Fibroblast of the conjunctiva (primary cell): ENCODE measurements at regions not wholly inside any gene's neighbourhood (a gene's known extent, or its start where the extent isn't known, plus 50 kb on each side); places are given as distances from the start of the nearest gene placed in this dataset.
"Not testable (repeated sequence)": the region's sequence is repeated elsewhere in the genome, so short reads cannot be mapped to it uniquely, and the experiment has no call there.

Experiments
- DNase-seq: peaks from one replicate; pipeline ENCODE4 v3.0.0-alpha.2; 2010; ENCODE audit warnings: low read depth

DNA sequence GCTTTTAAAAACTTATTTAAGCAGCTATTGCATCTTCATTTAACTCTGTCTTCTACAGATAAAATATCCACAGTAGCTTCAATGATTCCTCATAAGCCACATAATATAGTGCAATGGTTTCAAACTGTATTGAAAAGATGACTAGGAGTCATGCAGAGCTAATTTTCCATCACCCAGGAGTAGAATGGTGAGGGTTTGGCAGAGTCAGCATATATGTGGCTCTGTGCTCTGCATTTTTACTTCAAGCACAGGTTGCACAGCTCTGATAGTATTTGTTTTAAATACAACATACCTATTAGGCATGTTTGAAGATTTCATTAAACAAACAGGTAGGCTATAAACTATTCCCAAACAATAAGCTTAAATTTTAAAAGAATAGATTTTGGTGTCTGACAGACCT is 731.9 kb upstream of the VRK2 start:
- DNase-seq, result no peak

DNA sequence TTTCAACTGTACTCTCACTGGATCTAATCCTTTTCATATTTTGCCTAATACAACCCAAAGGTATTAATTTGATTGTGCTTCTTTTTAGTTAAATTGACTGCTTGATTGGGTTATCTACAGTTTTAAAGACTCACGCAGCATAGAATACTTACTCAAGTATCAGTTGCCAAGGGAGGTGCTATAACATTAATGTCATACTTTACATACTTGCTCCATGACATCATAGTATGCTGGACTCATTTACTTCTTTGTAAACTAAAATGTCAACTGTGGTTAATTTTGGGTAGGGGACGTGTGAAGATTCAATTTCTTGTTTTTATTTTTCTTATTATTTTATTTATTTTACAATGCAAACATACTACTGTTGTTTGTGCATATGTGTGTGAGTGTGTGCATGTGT is 716.2 kb upstream of the VRK2 start:
- DNase-seq, result no peak

DNA sequence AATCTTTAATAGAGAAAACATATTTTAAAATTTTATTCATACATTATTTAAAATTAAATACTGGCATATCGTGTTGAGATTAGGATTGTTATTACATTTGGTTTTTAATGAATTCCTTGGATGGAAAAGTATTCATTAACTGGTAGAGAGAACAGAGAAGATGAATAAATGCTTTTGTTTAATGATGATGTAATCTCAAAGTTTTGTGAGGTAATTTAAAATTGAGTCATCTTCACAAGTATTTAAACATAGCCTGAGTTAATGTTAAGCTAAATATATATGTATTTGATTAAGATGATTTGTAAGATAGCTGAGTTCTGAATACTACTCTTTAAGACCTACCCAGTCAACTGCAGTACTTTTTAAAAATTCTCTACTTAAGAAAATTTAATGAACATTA is 713.4 kb upstream of the VRK2 start:
- DNase-seq, result no peak

DNA sequence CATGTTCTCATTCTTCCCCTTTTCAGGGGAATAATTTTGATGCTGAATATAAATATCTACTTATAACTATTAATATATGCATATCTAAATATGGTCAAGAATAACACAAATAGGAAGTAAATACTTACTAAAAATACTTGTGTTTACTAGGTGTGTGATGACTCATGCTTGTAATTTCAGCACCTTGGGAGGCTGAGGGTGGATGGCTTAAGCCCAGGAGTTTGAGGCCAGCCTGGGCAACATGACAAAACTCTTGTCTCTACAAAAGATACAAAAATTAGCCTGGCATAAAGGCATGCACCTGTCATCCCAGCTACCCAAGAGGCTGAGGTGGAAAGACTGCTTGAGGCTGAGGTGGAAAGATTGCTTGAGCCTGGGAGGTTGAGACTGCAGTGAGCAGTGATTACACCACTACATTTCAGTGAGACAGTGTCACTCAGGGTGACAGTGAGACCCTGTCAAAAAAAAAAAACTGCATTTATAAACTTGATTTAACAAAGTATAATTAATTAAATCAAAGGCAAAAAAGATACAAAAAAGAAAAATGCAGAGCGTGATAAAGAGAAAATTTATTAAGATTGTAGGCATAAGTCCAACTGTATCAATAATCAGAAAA is 703.1 kb upstream of the VRK2 start:
- DNase-seq, result no peak

DNA sequence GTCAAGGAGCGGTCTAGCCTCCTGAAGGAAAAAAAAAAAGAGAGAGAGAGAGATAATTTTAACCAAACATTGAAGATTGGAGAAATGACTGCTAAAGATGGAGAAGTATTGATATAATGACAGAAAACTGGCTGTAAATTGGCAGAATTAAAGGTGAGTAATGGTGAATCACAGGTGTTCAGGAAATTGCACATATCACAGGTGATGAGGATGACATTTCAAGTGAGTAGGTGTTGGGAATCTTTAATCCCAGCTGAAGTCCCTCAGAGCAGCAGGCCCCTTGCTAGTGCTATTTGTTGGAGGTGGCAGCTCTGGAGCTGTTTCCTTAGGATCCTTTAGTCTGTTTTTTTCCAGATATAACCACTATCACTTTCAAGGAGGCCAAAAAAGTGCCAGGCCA is 678.4 kb upstream of the VRK2 start:
- DNase-seq, result no peak

DNA sequence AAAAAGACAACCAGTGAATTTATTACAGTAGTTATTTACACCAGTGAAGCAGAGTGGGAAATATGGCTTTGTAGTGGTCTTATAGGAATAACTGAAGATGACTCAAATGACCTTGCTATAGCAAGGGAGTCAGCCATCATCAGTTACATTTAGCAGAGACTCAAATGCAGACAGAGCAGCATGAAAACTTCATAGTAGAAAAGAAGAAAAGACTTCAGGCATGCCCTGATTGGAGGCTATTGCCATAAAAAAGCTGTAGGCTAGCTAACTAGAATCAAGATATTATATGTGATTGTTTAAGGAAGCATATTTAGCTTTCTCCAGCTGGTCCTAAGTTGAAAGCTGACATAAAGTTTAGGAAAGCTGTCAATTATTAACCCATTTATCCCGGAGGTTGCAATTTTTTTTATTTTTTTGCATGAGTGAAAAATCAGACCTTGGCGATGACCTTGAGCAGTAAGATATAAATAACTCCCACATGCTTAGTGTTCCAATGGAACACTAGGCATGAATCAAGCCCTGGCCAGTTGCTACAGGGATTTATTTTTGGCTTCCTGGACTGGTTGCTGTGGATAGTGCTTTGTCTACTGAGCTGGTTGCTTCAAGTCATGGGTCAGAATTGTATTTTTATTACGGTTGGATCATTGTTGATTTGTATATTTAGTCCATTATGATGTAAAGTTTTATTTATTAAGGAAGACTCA is 675.6 kb upstream of the VRK2 start:
- DNase-seq, result no peak

DNA sequence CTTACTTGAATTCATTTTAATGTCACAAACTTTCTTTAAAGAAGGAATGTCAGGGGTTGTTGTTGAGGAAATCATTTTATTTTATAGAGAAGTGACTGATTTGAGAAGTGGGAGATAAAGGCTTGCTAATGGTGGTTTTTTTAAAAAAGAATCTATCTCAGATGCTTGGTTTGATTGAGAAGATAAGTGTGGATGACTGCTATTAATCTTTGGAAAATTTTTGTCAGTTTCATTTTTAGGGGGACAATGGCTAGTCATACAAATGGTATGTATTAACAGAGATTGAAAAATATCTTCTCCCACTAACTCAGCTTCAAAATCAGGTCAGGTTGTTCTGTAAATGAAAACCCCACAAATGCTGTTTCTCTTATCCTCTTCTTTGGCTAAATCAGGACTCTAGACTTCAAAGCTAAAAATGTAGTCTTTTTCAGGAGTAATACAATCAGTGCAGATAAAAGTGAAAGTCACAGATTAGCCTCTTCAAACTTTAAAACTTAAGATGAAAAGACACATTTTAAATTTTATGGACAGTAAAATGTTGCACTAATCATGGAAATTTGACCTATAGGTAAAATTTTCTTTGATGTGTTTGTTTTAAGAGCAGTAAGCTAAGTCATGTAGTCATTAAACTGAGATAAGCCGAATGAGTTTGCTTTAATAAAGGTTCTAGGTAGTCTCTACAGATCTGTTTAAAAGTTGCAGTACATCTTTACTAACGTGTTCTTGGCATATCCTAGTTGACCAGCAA is 674.2 kb upstream of the VRK2 start:
- no peak for DNase-seq

DNA sequence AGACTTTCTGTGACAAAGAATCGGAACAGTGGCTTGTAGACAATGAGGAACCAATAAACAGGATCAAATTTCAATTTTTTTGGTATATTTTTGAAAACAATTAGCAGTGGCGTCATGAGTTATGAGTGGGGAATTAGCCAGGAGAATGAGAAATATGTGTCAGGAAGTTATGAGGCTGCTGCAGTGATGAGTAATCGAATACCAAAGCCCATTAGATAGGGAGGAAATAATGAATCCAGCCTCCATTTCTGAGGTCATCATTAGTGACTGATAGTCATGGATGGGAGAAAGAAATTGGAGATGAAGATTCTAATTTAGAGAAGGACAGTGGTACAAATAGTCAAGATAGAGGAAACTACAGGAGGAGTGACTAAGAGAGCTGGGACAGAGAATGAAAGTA is 673.1 kb upstream of the VRK2 start:
- peak; percentile 23 for DNase-seq

DNA sequence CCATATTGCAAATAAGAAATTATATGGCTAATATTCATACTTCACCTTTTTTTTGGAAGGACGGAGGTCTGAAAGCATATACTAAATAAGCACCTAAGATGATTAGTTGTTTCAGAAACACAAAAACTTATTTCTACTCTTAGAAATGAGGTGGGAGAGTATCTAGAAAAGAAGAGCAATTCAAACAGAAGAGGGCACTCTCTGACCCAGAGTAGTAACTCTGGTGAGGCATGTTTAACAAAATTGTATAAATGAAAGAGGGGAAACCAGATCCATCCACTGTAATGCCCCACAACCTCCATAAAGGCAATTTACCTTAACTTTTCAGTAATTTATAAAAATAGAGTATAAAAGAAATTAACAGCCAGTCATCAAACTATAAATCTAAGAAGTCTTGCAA is 669.6 kb upstream of the VRK2 start:
- no peak for DNase-seq

DNA sequence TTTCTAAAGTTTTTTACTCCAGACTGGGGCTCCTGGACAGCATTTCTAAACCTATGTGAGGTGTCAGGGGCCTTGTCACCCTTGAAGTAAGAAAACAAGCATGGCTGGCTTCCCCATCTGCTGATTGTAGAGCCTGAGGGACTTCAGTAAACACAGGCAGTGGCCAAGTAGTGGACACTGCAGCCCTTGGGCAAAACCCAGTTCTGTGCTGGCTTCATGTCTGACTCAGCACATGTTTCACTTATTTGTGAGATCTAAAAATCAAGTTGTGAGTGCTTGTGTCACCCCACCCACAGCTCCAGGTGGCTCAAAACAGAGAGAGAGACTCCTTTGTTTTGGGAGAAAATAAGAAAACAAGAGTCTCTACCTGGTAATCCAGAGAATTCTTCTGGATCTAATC is 660.3 kb upstream of the VRK2 start:
- no peak for DNase-seq

DNA sequence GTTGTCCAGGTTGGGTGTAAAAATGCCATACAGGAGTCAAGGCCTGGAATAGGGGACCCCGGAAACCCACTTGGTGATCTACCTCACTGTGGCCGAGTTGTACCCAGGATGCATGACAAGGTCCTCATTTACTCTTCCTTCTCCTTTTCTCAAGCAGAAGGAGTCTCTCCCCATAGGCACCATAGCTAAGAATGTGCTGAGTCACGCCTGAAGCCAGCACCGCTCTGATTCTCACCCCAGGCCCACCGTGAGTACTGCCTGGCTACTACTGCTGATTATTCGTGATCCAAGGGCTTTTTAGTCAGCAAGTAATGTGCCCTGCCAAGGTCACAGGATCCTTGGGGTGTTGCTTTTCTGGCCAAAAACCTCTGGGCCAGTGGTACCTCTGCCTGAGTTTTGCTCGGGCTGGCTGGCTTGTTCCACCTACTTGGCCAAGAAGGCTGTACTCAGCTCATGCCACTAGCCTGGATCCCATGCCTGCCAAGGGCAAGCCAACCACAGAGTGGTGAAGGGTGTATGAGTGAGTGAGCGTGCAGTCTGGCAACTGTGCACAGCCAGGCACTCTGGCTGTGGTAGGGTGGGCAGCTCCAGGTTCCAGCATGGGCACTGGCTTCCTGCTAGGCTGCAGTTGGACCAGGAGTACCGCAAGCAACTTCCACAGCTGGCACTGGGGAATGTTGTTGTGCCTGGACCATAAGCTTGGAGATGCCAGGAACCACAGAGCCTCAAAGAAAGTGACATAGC is 650.1 kb upstream of the VRK2 start:
- DNase-seq, result no peak

DNA sequence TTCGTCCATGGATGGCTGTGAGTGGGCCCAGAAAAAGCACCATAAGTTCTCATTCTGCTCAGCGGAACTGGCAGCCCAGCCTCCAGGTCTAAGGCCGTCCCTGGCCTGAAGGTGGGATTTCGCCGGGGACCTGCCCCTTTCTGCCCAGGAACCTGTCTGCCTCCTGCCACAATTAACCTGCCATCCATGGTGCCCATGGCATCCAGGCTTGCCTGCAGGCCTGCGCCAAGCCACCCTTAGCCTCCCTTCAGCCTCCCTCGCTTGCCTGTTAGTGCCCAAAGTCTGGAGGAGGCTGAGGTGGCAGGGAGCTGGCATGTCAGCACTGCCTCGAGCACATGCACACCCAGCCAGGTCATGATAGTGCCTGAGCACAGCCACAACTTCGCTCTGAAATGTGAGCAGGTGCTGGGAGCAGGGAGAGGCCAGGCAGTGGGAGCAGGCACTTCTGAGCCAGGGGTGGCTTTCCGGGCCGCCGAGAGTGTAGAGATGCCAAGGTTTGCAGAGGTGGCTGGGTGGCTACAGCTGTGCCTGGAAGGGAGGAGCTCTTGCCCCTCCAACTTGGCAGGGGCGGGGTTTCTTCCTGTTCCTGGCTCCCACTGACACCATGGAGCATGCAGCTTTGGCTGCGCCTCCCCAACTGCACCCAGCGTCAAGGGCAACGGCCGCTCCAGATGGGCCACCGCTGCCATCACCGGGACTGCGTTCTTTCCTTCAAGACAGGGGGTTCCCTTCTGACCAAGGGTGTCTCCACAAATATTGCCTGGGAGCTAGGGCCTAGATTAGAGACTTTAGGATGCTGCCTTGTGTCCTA is 648.9 kb upstream of the VRK2 start:
- DNase-seq, result no peak

DNA sequence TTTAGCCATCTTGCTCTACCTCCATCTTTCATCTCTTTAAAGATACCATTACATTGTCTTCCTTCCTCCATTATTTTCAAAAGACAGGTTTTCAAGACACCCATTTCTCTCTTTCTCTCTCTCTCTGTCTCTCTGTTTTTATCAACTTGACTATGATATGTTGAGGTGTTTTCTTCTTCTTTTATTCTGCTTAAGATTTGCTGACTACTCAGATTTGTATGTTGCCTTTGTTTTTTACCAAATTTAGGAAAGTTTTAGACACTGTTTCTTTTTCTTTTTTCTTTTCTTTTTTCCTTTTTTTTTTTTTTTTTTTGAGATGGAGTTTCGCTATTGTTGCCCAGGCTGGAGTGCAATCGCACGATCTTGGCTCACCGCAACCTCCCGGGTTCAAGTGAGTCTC is 647.5 kb upstream of the VRK2 start:
- no peak for DNase-seq

DNA sequence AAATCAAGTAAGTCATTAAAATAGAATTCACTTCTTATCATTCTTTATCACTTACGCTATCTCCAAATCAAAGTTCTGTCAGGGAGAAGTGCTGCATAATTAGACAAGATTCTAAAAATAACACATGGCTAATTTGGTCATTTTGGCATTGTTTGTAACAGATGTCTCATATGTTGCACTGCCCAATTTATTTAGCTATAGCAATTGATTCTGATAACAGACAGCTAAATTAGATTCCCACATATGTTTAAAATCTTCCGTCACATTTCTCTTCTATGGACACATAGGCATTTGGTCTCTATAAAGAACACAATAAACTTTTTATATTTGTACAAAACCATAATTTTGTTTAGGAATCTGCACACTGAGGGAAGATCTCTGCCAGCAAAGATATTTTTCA is 644.5 kb upstream of the VRK2 start:
- DNase-seq, result no peak

DNA sequence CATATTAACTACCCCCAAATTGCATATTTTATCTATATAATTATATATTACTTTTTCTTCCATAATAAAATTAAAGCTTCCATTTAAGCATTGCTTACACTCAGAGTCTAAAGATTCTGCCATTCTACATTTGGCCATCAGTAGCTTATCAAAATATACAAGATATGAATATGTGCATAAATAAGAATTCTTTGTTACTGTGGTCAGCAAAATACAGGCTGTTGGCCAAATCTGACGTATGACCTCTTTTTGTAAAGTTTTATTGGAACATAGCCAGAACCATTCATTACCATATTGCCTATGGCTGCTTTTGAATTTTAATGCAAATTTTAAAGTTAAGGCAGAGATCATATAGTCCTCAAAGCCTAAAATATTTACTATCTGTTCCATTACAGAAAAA is 643.9 kb upstream of the VRK2 start:
- DNase-seq, result no peak

DNA sequence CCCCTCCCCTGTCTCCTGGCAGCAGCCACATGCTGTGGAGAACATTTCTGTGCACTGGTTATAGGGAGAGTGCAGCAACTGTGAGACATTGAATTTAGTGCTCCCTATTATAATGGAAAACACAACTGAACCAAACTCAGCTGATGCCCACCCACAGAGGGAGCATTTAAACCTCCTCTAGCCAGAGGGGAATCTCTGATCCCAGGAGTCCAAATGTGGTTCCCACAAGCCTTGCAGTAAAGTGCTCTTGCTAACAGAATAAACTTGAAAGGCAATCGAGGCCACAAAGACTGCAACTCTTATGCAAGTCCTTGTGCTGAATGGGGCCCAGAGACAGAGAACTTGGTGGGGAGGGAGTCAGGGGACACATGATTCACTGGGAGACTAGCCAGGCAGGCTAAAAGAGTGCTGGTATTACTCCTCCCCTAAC is 638.8 kb upstream of the VRK2 start:
- DNase-seq, result no peak

DNA sequence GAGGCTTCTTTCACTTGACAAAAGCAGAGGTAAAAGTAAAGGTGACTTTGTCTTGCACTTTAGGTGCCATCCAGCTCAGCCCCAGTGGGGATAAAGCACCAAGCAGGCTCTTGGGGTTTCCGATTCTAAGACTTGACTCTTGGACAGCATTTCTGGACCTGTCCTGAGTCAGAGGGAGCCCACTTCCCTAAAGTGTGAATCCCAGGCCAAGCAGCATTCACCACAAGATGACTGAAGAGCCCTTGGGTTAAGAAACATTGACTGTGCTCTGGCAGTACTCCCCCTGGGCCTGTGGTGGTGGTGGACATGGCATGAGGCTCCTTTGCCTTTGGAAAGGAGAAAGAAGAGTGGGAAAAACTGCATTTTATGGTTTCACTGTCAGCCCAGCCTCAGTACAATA is 638.0 kb upstream of the VRK2 start:
- DNase-seq, result no peak

DNA sequence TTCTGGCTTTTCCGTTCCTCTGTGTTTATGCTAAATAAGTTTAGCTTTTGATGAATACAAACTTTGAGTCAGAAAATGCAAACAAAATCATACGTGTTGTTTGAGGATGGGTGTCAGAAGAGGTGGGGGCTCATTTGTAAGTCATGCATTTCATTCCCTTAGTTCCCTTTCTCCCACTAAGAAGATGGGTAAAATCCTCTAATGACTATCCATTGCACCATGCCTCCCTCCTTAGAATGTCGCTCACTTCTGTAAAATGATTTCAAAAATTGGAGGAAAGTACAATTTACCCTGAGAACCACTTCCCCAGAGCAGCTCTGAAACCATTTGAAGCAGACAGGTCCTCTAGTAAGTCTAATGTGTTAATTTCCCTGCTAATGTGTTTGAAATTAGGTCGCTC is 629.6 kb upstream of the VRK2 start:
- DNase-seq, result no peak

DNA sequence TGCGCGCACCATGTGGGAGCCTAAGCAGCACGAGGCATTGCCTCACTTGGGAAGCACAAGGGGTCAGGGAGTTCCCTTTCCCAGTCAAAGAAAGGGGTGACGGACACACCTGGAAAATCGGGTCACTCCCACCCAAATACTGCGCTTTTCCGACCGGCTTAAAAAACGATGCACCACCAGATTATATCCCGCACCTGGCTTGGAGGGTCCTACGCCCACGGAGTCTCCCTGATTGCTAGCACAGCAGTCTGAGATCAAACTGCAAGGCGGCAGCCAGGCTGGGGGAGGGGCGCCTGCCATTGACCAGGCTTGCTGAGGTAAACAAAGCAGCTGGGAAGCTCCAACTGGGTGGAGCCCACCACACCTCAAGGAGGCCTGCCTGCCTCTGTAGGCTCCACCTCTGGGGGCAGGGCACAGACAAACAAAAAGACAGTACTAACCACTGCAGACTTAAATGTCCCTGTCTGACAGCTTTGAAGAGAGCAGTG is 627.7 kb upstream of the VRK2 start:
- not testable (repeated sequence) for DNase-seq

DNA sequence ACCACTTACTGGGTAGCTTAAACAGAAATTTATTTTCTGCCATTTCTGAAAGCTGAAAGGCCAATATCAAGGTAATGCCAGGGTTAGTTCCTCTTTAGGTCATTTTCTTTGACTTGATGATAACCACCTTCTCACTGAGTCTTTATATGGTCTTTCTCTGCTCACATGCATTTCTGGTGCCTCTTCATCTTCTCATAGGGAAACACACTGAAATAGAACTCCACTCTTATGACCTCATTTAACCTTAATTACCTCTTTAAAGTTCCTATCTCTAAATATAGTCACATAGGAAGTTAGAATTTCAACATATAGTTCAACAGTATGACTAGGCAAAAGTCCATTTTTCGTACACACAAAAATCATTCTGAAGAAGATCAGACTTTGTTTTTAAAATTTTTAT is 616.8 kb upstream of the VRK2 start:
- DNase-seq, result no peak

DNA sequence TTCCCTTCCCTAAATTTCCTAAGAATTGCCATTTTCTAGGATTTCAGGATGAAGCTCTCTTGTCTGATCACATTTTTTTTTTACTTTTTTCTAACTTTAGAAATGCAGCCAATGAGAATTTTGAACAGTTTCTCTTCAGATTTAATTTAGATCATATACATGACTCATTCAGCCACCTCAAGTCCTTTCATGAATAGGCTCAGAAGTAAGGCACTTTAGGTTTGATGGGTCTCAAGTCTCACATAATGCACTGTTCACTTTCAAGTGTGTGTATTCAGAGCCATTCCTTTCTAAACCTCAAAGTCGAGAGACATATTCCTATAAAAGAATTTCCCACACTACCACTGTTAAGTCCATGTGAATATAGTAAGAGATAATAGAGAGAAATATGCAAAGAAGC is 614.1 kb upstream of the VRK2 start:
- no peak for DNase-seq

DNA sequence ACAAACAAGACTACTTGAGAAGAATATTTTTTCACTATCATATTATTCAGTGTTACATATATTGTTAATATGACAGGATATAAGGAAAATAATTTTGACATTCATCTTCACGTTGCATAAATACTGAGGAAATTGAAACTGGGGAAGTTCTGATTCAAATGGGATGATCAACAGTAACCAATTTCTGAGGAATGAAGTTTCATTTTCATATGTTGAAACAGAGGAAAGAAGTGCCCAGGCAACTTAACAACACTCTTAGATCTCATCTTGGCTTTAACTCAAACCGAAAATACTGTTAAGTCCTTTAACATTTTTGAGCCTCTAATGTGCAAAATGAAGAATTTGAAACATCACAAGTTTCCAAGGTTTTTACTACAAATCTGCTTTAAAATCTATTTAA is 612.2 kb upstream of the VRK2 start:
- DNase-seq, result no peak
